ENCODE measurements at regions not wholly inside any gene's neighbourhood (a gene's known extent, or its start where the extent isn't known, plus 50 kb on each side); places are given as distances from the start of the nearest gene placed in this dataset.

DNA sequence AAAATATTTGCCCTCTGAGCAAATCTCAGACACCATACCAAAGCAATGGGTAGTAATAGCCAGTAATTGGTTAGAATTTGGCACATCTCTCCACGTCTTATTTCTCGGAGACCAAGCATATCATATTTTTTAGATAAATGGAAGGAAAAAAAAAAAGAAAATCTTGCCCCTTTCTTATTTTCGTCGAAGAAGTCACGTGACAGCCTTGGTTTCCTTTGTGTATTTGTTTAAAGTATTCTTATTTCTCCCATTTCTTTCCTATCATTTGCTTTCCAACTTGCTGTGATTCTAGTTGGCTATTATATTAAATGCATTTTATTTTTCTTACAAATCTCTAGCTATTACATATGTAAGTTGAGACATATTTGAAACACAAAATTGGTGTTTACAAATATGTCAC is 2155.9 kb downstream of the PCDH9 start:
- TF ChIP-seq, protein P1, sequence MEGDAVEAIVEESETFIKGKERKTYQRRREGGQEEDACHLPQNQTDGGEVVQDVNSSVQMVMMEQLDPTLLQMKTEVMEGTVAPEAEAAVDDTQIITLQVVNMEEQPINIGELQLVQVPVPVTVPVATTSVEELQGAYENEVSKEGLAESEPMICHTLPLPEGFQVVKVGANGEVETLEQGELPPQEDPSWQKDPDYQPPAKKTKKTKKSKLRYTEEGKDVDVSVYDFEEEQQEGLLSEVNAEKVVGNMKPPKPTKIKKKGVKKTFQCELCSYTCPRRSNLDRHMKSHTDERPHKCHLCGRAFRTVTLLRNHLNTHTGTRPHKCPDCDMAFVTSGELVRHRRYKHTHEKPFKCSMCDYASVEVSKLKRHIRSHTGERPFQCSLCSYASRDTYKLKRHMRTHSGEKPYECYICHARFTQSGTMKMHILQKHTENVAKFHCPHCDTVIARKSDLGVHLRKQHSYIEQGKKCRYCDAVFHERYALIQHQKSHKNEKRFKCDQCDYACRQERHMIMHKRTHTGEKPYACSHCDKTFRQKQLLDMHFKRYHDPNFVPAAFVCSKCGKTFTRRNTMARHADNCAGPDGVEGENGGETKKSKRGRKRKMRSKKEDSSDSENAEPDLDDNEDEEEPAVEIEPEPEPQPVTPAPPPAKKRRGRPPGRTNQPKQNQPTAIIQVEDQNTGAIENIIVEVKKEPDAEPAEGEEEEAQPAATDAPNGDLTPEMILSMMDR (IDR thresholded peaks at IDR 0.05) = no peak
- no peak for TF ChIP-seq POLR2A (IDR thresholded peaks at IDR 0.05)
